HEK293 (cell line): ENCODE measurements at regions not wholly inside any gene's neighbourhood (a gene's known extent, or its start where the extent isn't known, plus 50 kb on each side); places are given as distances from the start of the nearest gene placed in this dataset.
A peak's percentile ranks its signal among the peaks of the same experiment; 100 is the strongest.

ENCODE experiments used
- EGR2 ChIP-seq: fragments of 450-650 bp; formaldehyde crosslinking; IDR thresholded peaks from 2 replicates; pipeline ENCODE4 v1.5.1; 2016; ENCODE audit warnings: low read depth, missing biosample characterization, missing genetic modification characterization
- GLI2 ChIP-seq: fragments of 450-650 bp; formaldehyde crosslinking; IDR thresholded peaks from 2 replicates; pipeline ENCODE4; 2017; ENCODE audit warnings: missing biosample characterization, missing genetic modification characterization, low read depth, borderline replicate concordance
- PRDM10 ChIP-seq: fragments of 450-650 bp; formaldehyde crosslinking; IDR thresholded peaks from 2 replicates; pipeline ENCODE4 v1.5.1; 2016; ENCODE audit warnings: missing biosample characterization, missing genetic modification characterization
- REPIN1 ChIP-seq: fragments of 450-650 bp; formaldehyde crosslinking; IDR thresholded peaks from 2 replicates; pipeline ENCODE4 v1.5.1; 2017; ENCODE audit warnings: missing biosample characterization, missing genetic modification characterization, low read depth
- YY2 ChIP-seq: fragments of 450-650 bp; formaldehyde crosslinking; IDR thresholded peaks from 2 replicates; pipeline ENCODE4 v1.5.1; 2016; ENCODE audit warnings: missing biosample characterization, missing genetic modification characterization
- ZBTB17 ChIP-seq: fragments of 450-650 bp; formaldehyde crosslinking; IDR thresholded peaks from 2 replicates; pipeline ENCODE4 v1.5.1; 2016; ENCODE audit warnings: missing biosample characterization, missing genetic modification characterization
- ZBTB48 ChIP-seq: fragments of 450-650 bp; formaldehyde crosslinking; IDR thresholded peaks from 2 replicates; pipeline ENCODE4 v1.5.1; 2016; ENCODE audit warnings: missing biosample characterization, missing genetic modification characterization
- ZEB2 ChIP-seq: fragments of 450-650 bp; formaldehyde crosslinking; IDR thresholded peaks from 2 replicates; pipeline ENCODE4 v1.5.1; 2016; ENCODE audit warnings: missing biosample characterization, missing genetic modification characterization
- ZFP41 ChIP-seq: fragments of 450-650 bp; formaldehyde crosslinking; IDR thresholded peaks from 2 replicates; pipeline ENCODE4 v1.5.1; 2016; ENCODE audit warnings: missing biosample characterization, missing genetic modification characterization, borderline replicate concordance
- ZNF169 ChIP-seq: fragments of 450-650 bp; formaldehyde crosslinking; IDR thresholded peaks from 2 replicates; pipeline ENCODE4 v1.5.1; 2016; ENCODE audit warnings: missing biosample characterization, missing genetic modification characterization
- ZNF221 ChIP-seq: fragments of 450-650 bp; formaldehyde crosslinking; IDR thresholded peaks from 2 replicates; pipeline ENCODE4 v1.5.1; 2017; ENCODE audit warnings: missing biosample characterization, missing genetic modification characterization, borderline replicate concordance
- ZNF23 ChIP-seq: fragments of 450-650 bp; formaldehyde crosslinking; IDR thresholded peaks from 2 replicates; pipeline ENCODE4 v1.5.1; 2016; ENCODE audit warnings: missing biosample characterization, missing genetic modification characterization, borderline replicate concordance
- ZNF266 ChIP-seq: fragments of 450-650 bp; formaldehyde crosslinking; IDR thresholded peaks from 2 replicates; pipeline ENCODE4 v1.5.1; 2016; ENCODE audit warnings: missing biosample characterization, missing genetic modification characterization, low read depth
- ZNF350 ChIP-seq: fragments of 450-650 bp; formaldehyde crosslinking; IDR thresholded peaks from 2 replicates; pipeline ENCODE4 v1.5.0; 2017; ENCODE audit warnings: missing biosample characterization, mild to moderate bottlenecking, missing genetic modification characterization
- ZNF398 ChIP-seq: fragments of 450-650 bp; formaldehyde crosslinking; IDR thresholded peaks from 2 replicates; pipeline ENCODE4 v1.5.1; 2017; ENCODE audit warnings: missing biosample characterization, missing genetic modification characterization
- ZNF473 ChIP-seq: fragments of 450-650 bp; formaldehyde crosslinking; IDR thresholded peaks from 2 replicates; pipeline ENCODE4 v1.5.1; 2017; ENCODE audit warnings: missing biosample characterization, missing genetic modification characterization
- ZNF560 ChIP-seq: fragments of 450-650 bp; formaldehyde crosslinking; IDR thresholded peaks from 2 replicates; pipeline ENCODE4 v1.5.1; 2017; ENCODE audit warnings: missing biosample characterization, missing genetic modification characterization, borderline replicate concordance
- ZNF629 ChIP-seq: fragments of 450-650 bp; formaldehyde crosslinking; IDR thresholded peaks from 2 replicates; pipeline ENCODE4 v1.5.1; 2017; ENCODE audit warnings: missing biosample characterization, missing genetic modification characterization
- ZNF677 ChIP-seq: fragments of 450-650 bp; IDR thresholded peaks from 2 replicates; pipeline ENCODE4 v1.5.0; 2018; ENCODE audit warnings: missing biosample characterization, mild to moderate bottlenecking, missing genetic modification characterization, moderate library complexity
- ZNF692 ChIP-seq: fragments of 450-650 bp; formaldehyde crosslinking; IDR thresholded peaks from 2 replicates; pipeline ENCODE4 v1.5.1; 2016; ENCODE audit warnings: missing biosample characterization, missing genetic modification characterization
- ZNF785 ChIP-seq: fragments of 450-650 bp; formaldehyde crosslinking; IDR thresholded peaks from 2 replicates; pipeline ENCODE4 v1.5.1; 2016; ENCODE audit warnings: missing biosample characterization, missing genetic modification characterization
- ZNF792 ChIP-seq: fragments of 450-650 bp; formaldehyde crosslinking; IDR thresholded peaks from 2 replicates; pipeline ENCODE4 v1.5.1; 2016; ENCODE audit warnings: missing biosample characterization, missing genetic modification characterization
- ZNF830 ChIP-seq: fragments of 450-650 bp; IDR thresholded peaks from 2 replicates; pipeline ENCODE4 v1.5.0; 2018; ENCODE audit warnings: missing biosample characterization, missing genetic modification characterization, low read depth, mild to moderate bottlenecking, moderate library complexity
- ZSCAN23 ChIP-seq: fragments of 450-650 bp; formaldehyde crosslinking; IDR thresholded peaks from 2 replicates; pipeline ENCODE4 v1.5.1; 2016; ENCODE audit warnings: missing biosample characterization, missing genetic modification characterization
- TF ChIP-seq, protein P1 (sequence below): fragments of 450-650 bp; formaldehyde crosslinking; conservative IDR thresholded peaks from 2 replicates; pipeline ENCODE4 v1.5.1; 2016; ENCODE audit warnings: low read depth, missing biosample characterization, missing genetic modification characterization

DNA sequence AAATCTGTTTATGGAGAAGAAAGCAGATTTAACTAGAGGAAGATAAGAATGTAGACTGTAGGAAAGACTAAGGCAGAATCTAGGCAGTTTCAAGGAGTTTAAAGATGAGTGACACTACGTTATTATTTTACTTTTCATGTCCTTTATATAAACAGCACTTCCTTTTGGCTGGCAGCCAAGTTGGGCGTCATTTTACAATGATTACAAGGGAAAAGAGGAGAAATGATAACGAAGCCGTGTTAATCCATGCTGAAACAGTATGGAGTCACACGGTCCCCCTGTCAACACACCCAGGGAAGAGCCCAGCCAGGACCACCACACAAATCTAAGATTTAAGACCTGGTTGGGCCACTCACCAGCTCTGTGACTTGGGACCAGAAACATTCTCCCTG lies 83.7 kb upstream of the NEO1 start (continued):
- TF ChIP-seq ZNF398 = no peak
- TF ChIP-seq ZNF629 = peak; percentile 29
- TF ChIP-seq ZFP41 (tag by site-specific recombination) = no peak
- TF ChIP-seq ZNF23 (tag by site-specific recombination) = no peak
- no peak for TF ChIP-seq ZNF473 (tag by site-specific recombination)
- peak; percentile 94; the same call in 1 of the 2 replicates for TF ChIP-seq ZNF221 (tag by site-specific recombination)
- 0 out of 2 replicates have a peak, but pooled peaks have one; percentile 20 for TF ChIP-seq ZNF692 (tag by site-specific recombination)
- TF ChIP-seq ZNF677 (tag by site-specific recombination) = no peak
- TF ChIP-seq ZNF266 = no peak
- TF ChIP-seq YY2 (tag by site-specific recombination) = 0 out of 2 replicates have a peak, but pooled peaks have one; percentile 51
- TF ChIP-seq ZNF785 (tag by site-specific recombination) = no peak
- no peak for TF ChIP-seq EGR2 (tag by site-specific recombination)
- TF ChIP-seq ZNF792 = 0 out of 2 replicates have a peak, but pooled peaks have one; percentile 15
- no peak for TF ChIP-seq ZBTB48
- TF ChIP-seq ZSCAN23 (tag by site-specific recombination) = no peak
- TF ChIP-seq REPIN1 (tag by site-specific recombination) = no peak
- TF ChIP-seq ZNF830 (tag by site-specific recombination) = no peak
- TF ChIP-seq ZNF350 (tag by site-specific recombination) = peak; percentile 82
- peak; percentile 55 for TF ChIP-seq ZBTB17
- no peak for TF ChIP-seq GLI2 (tag by site-specific recombination)
- TF ChIP-seq PRDM10 (tag by site-specific recombination) = no peak
- TF ChIP-seq ZNF169 (tag by site-specific recombination) = no peak
- TF ChIP-seq, protein P1, sequence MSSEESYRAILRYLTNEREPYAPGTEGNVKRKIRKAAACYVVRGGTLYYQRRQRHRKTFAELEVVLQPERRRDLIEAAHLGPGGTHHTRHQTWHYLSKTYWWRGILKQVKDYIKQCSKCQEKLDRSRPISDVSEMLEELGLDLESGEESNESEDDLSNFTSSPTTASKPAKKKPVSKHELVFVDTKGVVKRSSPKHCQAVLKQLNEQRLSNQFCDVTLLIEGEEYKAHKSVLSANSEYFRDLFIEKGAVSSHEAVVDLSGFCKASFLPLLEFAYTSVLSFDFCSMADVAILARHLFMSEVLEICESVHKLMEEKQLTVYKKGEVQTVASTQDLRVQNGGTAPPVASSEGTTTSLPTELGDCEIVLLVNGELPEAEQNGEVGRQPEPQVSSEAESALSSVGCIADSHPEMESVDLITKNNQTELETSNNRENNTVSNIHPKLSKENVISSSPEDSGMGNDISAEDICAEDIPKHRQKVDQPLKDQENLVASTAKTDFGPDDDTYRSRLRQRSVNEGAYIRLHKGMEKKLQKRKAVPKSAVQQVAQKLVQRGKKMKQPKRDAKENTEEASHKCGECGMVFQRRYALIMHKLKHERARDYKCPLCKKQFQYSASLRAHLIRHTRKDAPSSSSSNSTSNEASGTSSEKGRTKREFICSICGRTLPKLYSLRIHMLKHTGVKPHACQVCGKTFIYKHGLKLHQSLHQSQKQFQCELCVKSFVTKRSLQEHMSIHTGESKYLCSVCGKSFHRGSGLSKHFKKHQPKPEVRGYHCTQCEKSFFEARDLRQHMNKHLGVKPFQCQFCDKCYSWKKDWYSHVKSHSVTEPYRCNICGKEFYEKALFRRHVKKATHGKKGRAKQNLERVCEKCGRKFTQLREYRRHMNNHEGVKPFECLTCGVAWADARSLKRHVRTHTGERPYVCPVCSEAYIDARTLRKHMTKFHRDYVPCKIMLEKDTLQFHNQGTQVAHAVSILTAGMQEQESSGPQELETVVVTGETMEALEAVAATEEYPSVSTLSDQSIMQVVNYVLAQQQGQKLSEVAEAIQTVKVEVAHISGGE (tag by site-specific recombination) = no peak
- TF ChIP-seq ZEB2 = no peak
- TF ChIP-seq ZNF560 (tag by site-specific recombination) = no peak
